ENCODE measurements at regions not wholly inside any gene's neighbourhood (a gene's known extent, or its start where the extent isn't known, plus 50 kb on each side); places are given as distances from the start of the nearest gene placed in this dataset.
"Not testable (repeated sequence)": the region's sequence is repeated elsewhere in the genome, so short reads cannot be mapped to it uniquely, and the experiment has no call there.

DNA sequence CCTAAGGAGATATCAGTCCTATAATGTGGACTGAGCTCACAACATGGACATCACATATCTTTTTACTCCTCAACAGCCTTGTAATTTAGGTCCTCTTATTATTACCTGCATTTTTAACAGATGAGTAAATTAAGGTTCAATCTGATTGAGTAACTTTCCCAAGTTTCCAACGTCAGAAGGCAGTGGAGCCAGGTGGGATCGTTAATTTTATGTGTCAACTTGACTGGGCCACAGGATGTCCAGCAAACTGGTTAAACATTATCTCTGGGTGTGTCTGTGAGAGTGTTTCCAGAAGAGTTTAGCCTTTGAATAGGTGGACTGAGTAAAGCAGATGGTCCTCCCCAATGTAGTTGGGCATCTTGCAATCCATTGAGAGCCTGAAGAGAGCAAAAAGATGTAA, 59.0 kb upstream of the SLIT2 start:
- 16 to 61% methylated on average over 2 of the region's 2 CpGs for WGBS, 2 donors
- Histone ChIP-seq H3K27ac (no peak overlapping the region), H3K27me3 (no peaks in the 10 kb centered on the region), H3K4me1 (no peaks in the 10 kb centered on the region), H3K4me3 (no peak overlapping the region), H3K9me3 (peaks cover 0 to 7% (median 0%) of the 10 kb centered on the region in 4 donors), H3K36me3 (no peaks in the 10 kb centered on the region)
- intact Hi-C loops (cut with DNase I), result no loop called here
- TF ChIP-seq POLR2AphosphoS5 (IDR thresholded peaks at IDR 0.05), result no peak
- no peak for TF ChIP-seq POLR2A (IDR thresholded peaks at IDR 0.05)
- TF ChIP-seq, protein P1, sequence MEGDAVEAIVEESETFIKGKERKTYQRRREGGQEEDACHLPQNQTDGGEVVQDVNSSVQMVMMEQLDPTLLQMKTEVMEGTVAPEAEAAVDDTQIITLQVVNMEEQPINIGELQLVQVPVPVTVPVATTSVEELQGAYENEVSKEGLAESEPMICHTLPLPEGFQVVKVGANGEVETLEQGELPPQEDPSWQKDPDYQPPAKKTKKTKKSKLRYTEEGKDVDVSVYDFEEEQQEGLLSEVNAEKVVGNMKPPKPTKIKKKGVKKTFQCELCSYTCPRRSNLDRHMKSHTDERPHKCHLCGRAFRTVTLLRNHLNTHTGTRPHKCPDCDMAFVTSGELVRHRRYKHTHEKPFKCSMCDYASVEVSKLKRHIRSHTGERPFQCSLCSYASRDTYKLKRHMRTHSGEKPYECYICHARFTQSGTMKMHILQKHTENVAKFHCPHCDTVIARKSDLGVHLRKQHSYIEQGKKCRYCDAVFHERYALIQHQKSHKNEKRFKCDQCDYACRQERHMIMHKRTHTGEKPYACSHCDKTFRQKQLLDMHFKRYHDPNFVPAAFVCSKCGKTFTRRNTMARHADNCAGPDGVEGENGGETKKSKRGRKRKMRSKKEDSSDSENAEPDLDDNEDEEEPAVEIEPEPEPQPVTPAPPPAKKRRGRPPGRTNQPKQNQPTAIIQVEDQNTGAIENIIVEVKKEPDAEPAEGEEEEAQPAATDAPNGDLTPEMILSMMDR (IDR thresholded peaks at IDR 0.05), result no peak
- no peak for TF ChIP-seq EP300 (IDR thresholded peaks at IDR 0.05)
- DNase-seq, result no peak

DNA sequence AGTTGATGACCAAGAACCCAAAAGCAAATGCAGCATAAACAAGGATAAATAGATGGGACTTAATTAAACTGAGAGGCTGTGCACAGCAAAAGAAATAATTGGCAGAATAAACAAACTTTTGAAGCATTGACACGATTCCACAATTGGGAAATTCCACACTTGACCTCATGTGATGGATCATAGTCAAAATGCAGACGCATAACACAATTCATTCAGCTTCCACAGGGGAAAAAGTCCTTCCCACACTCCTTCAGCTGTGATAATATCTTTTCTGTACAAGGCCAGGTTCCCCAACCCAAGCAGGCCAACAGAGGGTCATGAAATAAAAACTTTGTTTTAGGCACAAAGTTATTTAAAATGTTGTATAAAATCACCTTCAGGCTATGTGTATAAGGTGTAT, 66.6 kb upstream of the SLIT2 start:
- Histone ChIP-seq H3K27ac (no peak overlapping the region), H3K27me3 (no peaks in the 10 kb centered on the region), H3K4me1 (no peaks in the 10 kb centered on the region), H3K36me3 (no peaks in the 10 kb centered on the region), H3K9me3 (peaks cover 0 to 3% (median 0%) of the 10 kb centered on the region in 4 donors), H3K4me3 (no peak overlapping the region)
- DNase-seq, result no peak
- no peak for TF ChIP-seq EP300 (IDR thresholded peaks at IDR 0.05)
- TF ChIP-seq, protein P1 (IDR thresholded peaks at IDR 0.05), result no peak
- TF ChIP-seq POLR2A (IDR thresholded peaks at IDR 0.05), result no peak
- TF ChIP-seq POLR2AphosphoS5 (IDR thresholded peaks at IDR 0.05), result no peak
- 67 to 76% methylated on average over 2 of the region's 2 CpGs for WGBS, 2 donors
- intact Hi-C loops (cut with DNase I), result no loop called here

DNA sequence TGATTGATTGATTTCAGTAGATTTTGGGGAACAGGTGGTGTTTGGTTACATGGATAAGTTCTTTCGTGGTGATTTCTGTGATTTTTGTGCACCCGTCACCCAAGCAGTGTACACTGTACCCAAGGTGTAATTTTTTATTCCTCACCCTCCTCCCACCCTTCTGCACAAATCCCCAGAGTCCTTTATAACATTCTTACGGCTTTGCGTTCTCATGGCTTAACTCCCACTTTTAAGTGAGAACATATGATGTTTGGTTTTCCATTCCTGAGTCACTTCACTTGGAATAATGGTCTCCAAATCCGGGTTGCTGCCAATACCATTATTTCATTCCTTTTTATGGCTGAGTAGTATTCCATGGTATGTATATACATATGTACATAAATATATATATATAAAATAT, 68.6 kb upstream of the SLIT2 start:
- 82 to 93% methylated on average over 5 of the region's 5 CpGs for WGBS, 2 donors
- H3K4me3 ChIP-seq; H3K36me3 ChIP-seq; H3K4me1 ChIP-seq; intact Hi-C loops (cut with DNase I); H3K9me3 ChIP-seq; H3K27ac ChIP-seq; DNase-seq; H3K27me3 ChIP-seq: not testable (repeated sequence)

DNA sequence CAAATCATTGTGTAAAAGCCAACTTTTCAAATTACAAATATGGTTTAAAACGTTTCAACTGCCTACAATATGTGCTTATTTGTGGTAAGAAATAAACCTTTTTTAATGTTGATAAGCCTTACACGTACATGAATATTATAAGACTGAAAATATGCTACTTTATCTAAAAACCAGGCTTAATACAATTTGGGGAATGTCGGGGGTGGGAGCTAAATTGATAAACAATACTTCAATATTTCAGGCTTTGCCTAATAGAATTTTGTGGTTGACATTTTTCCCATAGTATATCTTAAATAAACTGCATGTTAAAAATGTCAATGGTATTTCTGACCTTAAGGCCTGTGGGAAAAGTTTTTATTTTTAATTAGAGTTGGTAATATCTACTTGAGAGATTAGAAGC, 69.8 kb upstream of the SLIT2 start:
- Histone ChIP-seq H3K27ac (no peak overlapping the region), H3K36me3 (no peaks in the 10 kb centered on the region), H3K27me3 (no peaks in the 10 kb centered on the region), H3K4me3 (no peak overlapping the region), H3K9me3 (peaks cover 0 to 2% (median 0%) of the 10 kb centered on the region in 4 donors), H3K4me1 (no peaks in the 10 kb centered on the region)
- intact Hi-C loops (cut with DNase I), result no loop called here
- 64 to 72% methylated on average over 3 of the region's 3 CpGs for whole genome bisulfite sequencing, 2 donors
- TF ChIP-seq, protein P1 (IDR thresholded peaks at IDR 0.05), result no peak
- TF ChIP-seq POLR2A (IDR thresholded peaks at IDR 0.05), result no peak
- no peak for TF ChIP-seq EP300 (IDR thresholded peaks at IDR 0.05)
- no peak for TF ChIP-seq POLR2AphosphoS5 (IDR thresholded peaks at IDR 0.05)
- DNase-seq, result no peak

DNA sequence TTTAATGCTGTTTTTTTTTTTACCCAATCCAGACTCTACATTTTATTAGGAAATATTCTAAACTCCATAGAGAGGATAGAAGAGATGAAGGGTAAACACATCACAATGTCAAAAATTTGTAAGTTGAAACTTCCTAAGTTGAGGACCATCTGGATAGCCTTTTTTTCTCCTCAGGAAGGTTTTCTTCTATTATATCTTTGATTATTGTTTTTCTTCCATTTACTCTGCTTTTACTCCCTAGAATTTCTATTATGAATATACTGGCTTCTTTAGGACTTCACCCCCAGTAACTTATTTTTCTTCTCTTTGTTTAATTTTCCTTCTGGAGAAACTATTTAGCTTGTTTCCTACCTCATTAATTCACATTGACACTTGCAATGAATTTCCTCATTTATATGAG, 71.2 kb upstream of the SLIT2 start:
- TF ChIP-seq POLR2AphosphoS5 (IDR thresholded peaks at IDR 0.05) (no peak), EP300 (IDR thresholded peaks at IDR 0.05) (no peak), POLR2A (IDR thresholded peaks at IDR 0.05) (no peak)
- TF ChIP-seq, protein P1 (IDR thresholded peaks at IDR 0.05), result no peak
- intact Hi-C loops (cut with DNase I), result no loop called here
- H3K27ac ChIP-seq, result no peak overlapping the region
- H3K4me3 ChIP-seq, result no peak overlapping the region
- peaks cover 0 to 2% (median 0%) of the 10 kb centered on the region in 4 donors for H3K9me3 ChIP-seq
- H3K4me1 ChIP-seq, result no peaks in the 10 kb centered on the region
- no peaks in the 10 kb centered on the region for H3K27me3 ChIP-seq
- H3K36me3 ChIP-seq, result no peaks in the 10 kb centered on the region
- no peak for DNase-seq

Data from sigmoid colon (tissue), 6 donors.